NCI-H146 (cell line): ENCODE measurements at regions not wholly inside any gene's neighbourhood (a gene's known extent, or its start where the extent isn't known, plus 50 kb on each side); places are given as distances from the start of the nearest gene placed in this dataset.

ENCODE experiments used
- DNase-seq: peaks from one replicate; lab custom pipeline; 2025; lab: John Stamatoyannopoulos, UW

GRCh38 chr4:189279188-189279587 is 661.5 kb upstream of the FRG1 start:
- DNase-seq, result no peak

DNA sequence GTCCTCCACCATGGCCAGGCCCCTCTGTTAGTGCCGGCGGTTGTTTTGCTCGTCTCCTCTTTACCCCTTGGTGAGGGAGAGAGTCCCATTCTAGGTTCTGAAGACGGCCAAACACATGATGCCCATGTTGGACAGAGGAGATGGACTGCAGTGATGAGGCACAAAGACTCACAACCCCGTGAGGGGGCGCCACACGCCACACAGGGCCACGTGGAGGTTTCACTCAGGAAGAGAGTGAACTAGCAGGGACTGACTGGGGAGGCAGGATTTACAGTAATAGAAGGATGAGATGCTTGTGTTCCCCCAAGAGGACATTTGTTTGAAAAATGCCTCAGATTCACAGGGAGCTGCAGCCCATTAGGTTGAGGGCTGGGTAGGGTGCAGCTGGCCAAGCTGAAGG is 655.3 kb upstream of the FRG1 start:
- no peak for DNase-seq

- no peak for DNase-seq
Observed at GRCh38 chr4:189291939-189292338, 648.7 kb upstream of the FRG1 start.

- no peak for DNase-seq
Observed at GRCh38 chr4:189293459-189293858, 647.2 kb upstream of the FRG1 start.

- no peak for DNase-seq
Observed at GRCh38 chr4:189294574-189294973, 646.1 kb upstream of the FRG1 start.

- no peak for DNase-seq
Observed at GRCh38 chr4:189299706-189300105, 641.0 kb upstream of the FRG1 start.

DNA sequence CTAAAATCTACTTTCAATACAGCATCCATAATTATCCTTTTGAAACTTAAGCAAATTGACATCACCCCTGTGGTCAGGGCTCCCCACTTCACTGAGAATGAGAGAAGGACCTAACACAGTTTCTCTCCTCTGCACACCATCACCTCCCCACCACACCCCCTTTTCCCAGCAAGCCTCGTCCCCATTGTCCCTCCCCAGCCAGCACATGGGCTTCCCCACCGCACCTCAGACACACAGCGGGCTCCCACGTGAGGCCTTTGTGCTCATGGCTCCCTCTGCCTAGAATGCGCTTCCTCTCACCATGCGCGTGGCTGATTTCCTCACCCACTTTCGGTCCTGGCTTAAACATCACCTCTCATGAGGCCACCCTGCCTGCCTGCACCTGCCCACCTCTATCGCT is 639.0 kb upstream of the FRG1 start:
- DNase-seq, result no peak

GRCh38 chr4:189302719-189303118 is 638.0 kb upstream of the FRG1 start:
- DNase-seq, result no peak

GRCh38 chr4:189304167-189304566 is 636.5 kb upstream of the FRG1 start:
- no peak for DNase-seq

DNA sequence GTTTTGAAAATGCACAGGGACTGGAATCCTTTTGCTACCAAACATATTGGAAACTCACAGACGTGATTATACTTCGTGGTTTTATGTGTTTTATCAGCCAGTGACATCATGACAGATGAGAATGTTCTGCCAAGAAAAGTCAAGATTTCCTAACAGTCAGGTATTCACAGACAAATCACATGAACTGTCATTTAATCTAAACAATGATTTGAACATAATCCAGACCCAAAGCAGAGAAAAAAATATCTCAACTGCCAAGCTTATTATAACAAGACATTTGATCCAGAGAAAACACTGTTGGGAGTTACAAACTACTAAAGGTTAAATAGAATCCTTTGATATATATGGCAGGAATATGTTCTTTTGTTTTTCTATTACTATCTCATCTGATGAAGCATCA is 635.9 kb upstream of the FRG1 start:
- no peak for DNase-seq

- no peak for DNase-seq
Observed at GRCh38 chr4:189305500-189305899, 635.2 kb upstream of the FRG1 start.

- no peak for DNase-seq
Observed at GRCh38 chr4:189311251-189311650, 629.4 kb upstream of the FRG1 start.

DNA sequence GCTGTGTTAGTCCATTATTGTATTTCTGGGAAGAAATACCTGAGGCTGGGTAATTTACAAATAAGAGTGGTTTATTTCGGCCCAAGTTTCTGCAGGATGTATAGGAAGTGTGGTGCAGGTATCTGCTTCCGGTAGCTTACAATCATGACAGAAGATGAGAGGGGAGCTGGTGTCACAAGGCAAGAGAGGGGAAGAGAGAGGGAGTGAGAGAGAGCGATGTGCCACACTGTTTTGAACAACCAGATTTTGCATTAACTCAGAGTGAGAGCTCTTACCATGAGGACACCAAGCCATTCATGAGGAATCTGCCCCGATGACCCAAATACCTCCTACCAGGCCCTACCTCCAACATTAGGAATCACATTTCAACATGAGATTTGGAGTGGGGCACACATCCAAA is 627.6 kb upstream of the FRG1 start:
- DNase-seq, result no peak

DNA sequence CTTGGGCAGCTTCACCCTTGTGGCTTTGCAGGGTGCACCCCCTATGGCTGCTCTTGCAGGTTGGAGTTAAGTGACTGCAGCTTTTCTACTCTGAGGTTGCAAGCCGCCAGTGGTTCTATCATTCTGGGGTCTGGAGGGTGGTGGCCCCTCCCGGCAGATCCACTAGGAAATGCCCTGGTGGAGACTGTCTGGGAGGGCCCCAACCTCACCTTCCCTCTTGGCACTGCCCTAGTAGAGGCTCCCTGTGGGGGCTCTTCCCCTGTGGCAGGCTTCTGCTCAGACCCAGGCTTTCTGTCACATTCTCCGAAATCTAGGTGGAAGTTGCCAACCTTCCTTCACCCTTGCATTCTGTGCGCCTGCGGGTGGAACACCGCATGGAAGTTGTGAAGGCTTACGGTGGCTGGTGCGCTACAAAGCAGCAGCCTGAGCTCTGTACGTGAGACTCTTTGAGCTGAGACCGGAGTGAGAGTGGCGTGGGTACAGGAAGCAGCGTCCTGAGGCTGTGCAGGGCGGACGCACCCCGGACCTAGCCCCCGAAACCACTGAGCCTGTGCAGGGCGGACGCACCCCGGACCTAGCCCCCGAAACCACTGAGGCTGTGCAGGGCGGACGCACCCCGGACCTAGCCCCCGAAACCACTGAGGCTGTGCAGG is 626.7 kb upstream of the FRG1 start:
- DNase-seq, result no peak

- no peak for DNase-seq
Observed at GRCh38 chr4:189322426-189322825, 618.2 kb upstream of the FRG1 start.

DNA sequence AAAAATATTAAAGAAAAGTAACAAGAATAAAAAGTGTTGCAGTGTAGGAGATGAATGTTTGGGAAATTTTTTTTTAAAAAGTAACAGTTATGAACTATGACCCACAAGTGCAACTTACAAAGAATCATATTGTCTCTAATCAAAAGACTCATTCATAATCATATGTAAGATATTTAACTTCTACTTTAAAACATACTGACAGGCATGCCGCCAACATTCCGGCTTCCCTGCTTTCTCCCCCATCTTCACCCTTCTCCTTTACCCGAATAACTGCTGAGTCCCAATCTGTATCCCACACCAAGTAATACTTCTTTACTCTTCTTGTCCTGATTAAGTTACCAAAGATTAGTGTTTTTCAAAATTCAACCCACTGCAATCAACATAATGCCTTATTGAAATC is 598.8 kb upstream of the FRG1 start:
- no peak for DNase-seq

GRCh38 chr4:189355590-189355989 is 585.1 kb upstream of the FRG1 start:
- DNase-seq, result no peak

- DNase-seq, result no peak
Observed at GRCh38 chr4:189362364-189362763, 578.3 kb upstream of the FRG1 start.

DNA sequence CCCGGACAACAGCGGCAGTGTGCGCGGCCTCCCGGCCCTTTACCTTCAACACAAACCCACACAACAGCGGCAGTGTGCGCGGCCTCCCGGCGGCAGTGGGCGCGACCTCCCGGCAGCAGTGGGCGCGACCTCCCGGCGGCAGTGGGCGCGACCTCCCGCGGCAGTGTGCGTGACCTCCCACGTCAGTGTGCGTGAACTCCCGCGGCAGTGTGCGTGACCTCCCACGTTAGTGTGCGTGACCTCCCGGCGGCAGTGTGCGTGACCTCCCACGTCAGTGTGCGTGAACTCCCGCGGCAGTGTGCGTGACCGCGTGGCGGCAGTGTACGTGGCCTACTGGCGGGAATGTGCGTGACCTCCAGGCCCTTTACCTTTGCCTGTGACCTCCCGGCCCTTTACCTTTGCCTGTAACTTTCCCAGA is 576.6 kb upstream of the FRG1 start:
- no peak for DNase-seq

GRCh38 chr4:189365451-189365850 is 575.2 kb upstream of the FRG1 start:
- DNase-seq, result no peak

DNA sequence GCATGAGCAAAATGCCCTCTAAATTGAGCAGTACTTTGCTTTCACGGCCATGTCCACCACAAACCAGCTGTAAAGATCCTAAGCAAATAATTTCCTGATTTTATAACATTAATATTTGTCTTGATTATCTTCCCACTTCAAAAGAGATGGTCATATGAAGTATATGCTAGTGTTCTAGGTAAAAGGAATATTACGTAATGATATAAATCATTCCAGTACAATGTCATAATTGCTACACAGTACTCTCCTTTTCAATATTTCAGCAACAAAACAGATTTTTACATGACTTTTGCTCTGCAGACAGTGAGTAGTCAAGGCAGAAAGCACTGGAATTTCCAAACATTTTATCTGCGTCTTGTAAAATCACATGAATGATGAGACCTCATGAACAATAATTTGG is 572.8 kb upstream of the FRG1 start:
- DNase-seq, result no peak

DNA sequence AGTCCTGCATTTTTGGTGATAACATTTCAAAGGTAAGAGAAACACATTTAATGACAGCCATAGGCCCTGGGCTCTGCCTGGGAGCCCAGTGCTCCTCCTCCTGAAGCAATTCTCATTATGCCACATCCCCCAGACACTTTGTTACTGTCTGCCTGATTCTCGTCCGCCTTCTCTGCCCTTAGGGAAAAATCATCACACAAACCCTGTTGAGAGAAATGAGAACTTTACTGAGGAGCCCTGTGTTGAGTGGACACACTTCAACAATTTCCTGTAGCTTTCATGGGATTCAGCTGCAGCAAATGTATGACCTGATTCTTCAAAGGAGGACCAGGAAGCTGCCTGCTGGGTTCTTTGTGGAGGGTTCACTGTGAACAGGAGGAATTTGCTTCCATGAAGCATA is 566.5 kb upstream of the FRG1 start:
- no peak for DNase-seq

DNA sequence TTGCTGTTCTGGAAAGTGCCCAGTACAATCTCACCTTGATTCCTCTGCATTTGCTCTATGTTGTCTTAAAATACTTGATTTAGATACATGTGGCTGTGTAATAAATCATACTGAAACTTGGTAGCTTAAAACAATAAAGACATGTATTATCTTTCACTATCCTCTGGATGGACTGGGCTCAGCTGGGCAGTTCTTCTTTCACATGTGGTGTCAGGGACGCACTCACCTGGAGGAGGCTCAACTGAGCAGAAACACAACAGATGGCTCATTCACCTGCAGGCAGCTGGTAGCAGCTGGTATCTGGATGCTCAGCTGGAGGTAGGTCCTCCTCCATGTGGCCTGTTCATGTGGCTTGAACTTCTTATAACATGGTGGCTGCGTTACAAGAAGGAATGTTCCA is 563.8 kb upstream of the FRG1 start:
- no peak for DNase-seq

GRCh38 chr4:189377569-189377968 is 563.1 kb upstream of the FRG1 start:
- DNase-seq, result no peak

DNA sequence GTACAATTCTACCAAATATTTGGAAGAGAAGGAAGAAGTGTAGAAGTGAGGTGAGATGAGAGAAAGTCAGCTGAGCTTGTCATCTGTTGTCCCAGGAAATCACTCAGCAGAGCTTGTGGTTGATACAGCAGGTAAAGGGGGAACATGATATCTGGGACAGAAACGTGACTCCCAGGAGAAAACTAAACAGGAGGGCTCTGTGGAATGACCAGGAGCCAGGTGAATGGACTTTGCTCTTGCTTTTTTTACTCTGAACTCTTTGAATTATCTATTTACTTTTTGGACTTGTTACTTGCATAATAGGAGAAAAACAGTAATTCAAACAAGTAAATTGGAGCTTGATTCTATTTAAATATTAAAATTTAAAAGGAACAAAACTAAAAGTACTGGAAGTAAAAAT is 555.6 kb upstream of the FRG1 start:
- DNase-seq, result no peak
